ENCODE measurements at regions not wholly inside any gene's neighbourhood (a gene's known extent, or its start where the extent isn't known, plus 50 kb on each side); places are given as distances from the start of the nearest gene placed in this dataset.

GRCh38 chr5:107129051-107129450, 541.7 kb downstream of the EFNA5 start:
- no peak for DNase-seq

- DNase-seq = no peak
These were observed 542.9 kb downstream of the EFNA5 start for GRCh38 chr5:107127878-107128277.

- no peak for DNase-seq
These were observed 544.4 kb downstream of the EFNA5 start for GRCh38 chr5:107126341-107126740.

GRCh38 chr5:107124376-107124775, 546.4 kb downstream of the EFNA5 start:
- no peak for DNase-seq

GRCh38 chr5:107123014-107123413, 547.7 kb downstream of the EFNA5 start:
- DNase-seq = no peak

- DNase-seq = no peak
These were observed 548.8 kb downstream of the EFNA5 start for GRCh38 chr5:107121793-107122519.

- DNase-seq = no peak
These were observed 551.1 kb downstream of the EFNA5 start for GRCh38 chr5:107119656-107120055.

- DNase-seq = no peak
These were observed 552.3 kb downstream of the EFNA5 start for GRCh38 chr5:107118184-107119019.

- no peak for DNase-seq
These were observed 558.5 kb downstream of the EFNA5 start for GRCh38 chr5:107112216-107112615.

- no peak for DNase-seq
These were observed 566.4 kb downstream of the EFNA5 start for GRCh38 chr5:107104040-107104995.

- no peak for DNase-seq
These were observed 567.2 kb downstream of the EFNA5 start for GRCh38 chr5:107103522-107103921.

GRCh38 chr5:107100121-107100520, 570.6 kb downstream of the EFNA5 start:
- no peak for DNase-seq

- DNase-seq = no peak
These were observed 571.2 kb downstream of the EFNA5 start for GRCh38 chr5:107099506-107099905.

- no peak for DNase-seq
These were observed 578.0 kb downstream of the EFNA5 start for GRCh38 chr5:107092695-107093094.

- DNase-seq = no peak
These were observed 580.2 kb downstream of the EFNA5 start for GRCh38 chr5:107090506-107090905.

- DNase-seq = no peak
These were observed 581.8 kb downstream of the EFNA5 start for GRCh38 chr5:107088907-107089306.

- DNase-seq = no peak
These were observed 585.2 kb downstream of the EFNA5 start for GRCh38 chr5:107085572-107085971.

GRCh38 chr5:107074996-107075395, 595.7 kb downstream of the EFNA5 start:
- DNase-seq = no peak

GRCh38 chr5:107072967-107073366, 597.8 kb downstream of the EFNA5 start:
- no peak for DNase-seq

GRCh38 chr5:107072440-107072839, 598.3 kb downstream of the EFNA5 start:
- DNase-seq = no peak

GRCh38 chr5:107068782-107069181, 602.0 kb downstream of the EFNA5 start:
- DNase-seq = no peak

GRCh38 chr5:107067395-107067794, 603.3 kb downstream of the EFNA5 start:
- DNase-seq = no peak

GRCh38 chr5:107063511-107063910, 607.2 kb downstream of the EFNA5 start:
- DNase-seq = no peak

All from activated gamma-delta T cell (primary cell).